ENCODE measurements at regions not wholly inside any gene's neighbourhood (a gene's known extent, or its start where the extent isn't known, plus 50 kb on each side); places are given as distances from the start of the nearest gene placed in this dataset.
"Not testable (repeated sequence)": the region's sequence is repeated elsewhere in the genome, so short reads cannot be mapped to it uniquely, and the experiment has no call there.

DNA sequence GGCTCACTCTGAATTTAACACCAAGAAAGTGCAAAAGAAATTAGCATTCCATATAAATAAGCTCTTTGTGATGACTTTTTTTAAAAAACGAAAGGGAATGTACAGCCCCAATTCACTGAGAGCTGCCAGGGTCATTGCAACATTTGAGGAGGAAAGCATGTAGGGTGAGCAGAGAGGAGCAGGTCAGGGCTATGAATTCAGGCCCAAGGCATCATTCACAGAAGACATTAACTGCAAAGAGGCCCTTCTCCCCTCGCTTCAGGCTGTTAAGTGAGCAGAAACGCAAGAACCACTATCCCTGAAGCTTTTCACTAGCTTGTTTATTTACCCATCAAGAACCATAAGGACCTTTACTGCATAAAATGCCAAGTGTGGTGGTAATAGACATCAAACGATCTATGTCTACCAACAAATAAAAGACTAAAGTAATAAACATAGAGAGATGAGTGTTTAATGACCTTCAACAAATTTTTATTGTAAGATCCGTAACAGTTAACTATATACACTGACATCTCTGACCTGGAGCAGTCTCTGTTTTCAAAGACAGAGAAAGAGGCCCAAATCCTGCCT is 333.1 kb upstream of the HNRNPA3 start:
- CTCF ChIA-PET = no interaction called here
- 7% methylated on average over 5 of the region's 5 CpGs for WGBS (ENCODE audit: missing lambda C conversion rate)

GRCh38 chr2:176882045-176882444 is 330.5 kb upstream of the HNRNPA3 start:
- FAIRE-seq; H3K4me2 ChIP-seq; H3K27ac ChIP-seq; H3K4me1 ChIP-seq; DNase-seq (ENCODE audit: low read depth in 1 of 2, low spot score in 1 of 2); H3K9me3 ChIP-seq; H3K4me3 ChIP-seq; CTCF ChIA-PET; ATAC-seq; POLR2A ChIA-PET: not testable (repeated sequence)
- WGBS (ENCODE audit: missing lambda C conversion rate) = 7% methylated on average over 1 of the region's 1 CpG

More for the DNA sequence above, 333.1 kb upstream of the HNRNPA3 start:
- ATAC-seq (no peak), FAIRE-seq (no peak), DNase-seq (ENCODE audit: low read depth in 1 of 2, low spot score in 1 of 2) (no peak)
- Histone ChIP-seq H3K27ac (no peak overlapping the region), H3K4me1 (no peaks in the 10 kb centered on the region), H3K4me2 (no peak overlapping the region), H3K4me3 (no peak overlapping the region), H3K9me3 (no peaks in the 10 kb centered on the region)
- no peak for TF ChIP-seq HOXA7 (CRISPR knock-in tag; IDR thresholded peaks at IDR 0.05)
- POLR2A ChIA-PET = no interaction called here

GRCh38 chr2:176885001-176885643 is 327.5 kb upstream of the HNRNPA3 start:
- DNase-seq (ENCODE audit: low read depth in 1 of 2, low spot score in 1 of 2) (no peak), FAIRE-seq (no peak), ATAC-seq (no peak)
- ChIA-PET CTCF (no interaction called here), POLR2A (no interaction called here)
- H3K4me3 ChIP-seq = no peak overlapping the region
- H3K4me1 ChIP-seq = no peaks in the 10 kb centered on the region
- H3K27ac ChIP-seq = no peak overlapping the region
- TF ChIP-seq HDAC2 (IDR thresholded peaks at IDR 0.05) (no peak), CBX2 (IDR thresholded peaks at IDR 0.05; ENCODE audit: borderline replicate concordance, low read depth) (no peak), JUNB (IDR thresholded peaks at IDR 0.05) (no peak)
- TF ChIP-seq, protein P1, sequence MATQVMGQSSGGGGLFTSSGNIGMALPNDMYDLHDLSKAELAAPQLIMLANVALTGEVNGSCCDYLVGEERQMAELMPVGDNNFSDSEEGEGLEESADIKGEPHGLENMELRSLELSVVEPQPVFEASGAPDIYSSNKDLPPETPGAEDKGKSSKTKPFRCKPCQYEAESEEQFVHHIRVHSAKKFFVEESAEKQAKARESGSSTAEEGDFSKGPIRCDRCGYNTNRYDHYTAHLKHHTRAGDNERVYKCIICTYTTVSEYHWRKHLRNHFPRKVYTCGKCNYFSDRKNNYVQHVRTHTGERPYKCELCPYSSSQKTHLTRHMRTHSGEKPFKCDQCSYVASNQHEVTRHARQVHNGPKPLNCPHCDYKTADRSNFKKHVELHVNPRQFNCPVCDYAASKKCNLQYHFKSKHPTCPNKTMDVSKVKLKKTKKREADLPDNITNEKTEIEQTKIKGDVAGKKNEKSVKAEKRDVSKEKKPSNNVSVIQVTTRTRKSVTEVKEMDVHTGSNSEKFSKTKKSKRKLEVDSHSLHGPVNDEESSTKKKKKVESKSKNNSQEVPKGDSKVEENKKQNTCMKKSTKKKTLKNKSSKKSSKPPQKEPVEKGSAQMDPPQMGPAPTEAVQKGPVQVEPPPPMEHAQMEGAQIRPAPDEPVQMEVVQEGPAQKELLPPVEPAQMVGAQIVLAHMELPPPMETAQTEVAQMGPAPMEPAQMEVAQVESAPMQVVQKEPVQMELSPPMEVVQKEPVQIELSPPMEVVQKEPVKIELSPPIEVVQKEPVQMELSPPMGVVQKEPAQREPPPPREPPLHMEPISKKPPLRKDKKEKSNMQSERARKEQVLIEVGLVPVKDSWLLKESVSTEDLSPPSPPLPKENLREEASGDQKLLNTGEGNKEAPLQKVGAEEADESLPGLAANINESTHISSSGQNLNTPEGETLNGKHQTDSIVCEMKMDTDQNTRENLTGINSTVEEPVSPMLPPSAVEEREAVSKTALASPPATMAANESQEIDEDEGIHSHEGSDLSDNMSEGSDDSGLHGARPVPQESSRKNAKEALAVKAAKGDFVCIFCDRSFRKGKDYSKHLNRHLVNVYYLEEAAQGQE (IDR thresholded peaks at IDR 0.05) = no peak
- 4% methylated on average over 3 of the region's 3 CpGs for WGBS (ENCODE audit: missing lambda C conversion rate)
- no peak overlapping the region for H3K4me2 ChIP-seq
- H3K9me3 ChIP-seq = no peaks in the 10 kb centered on the region

DNA sequence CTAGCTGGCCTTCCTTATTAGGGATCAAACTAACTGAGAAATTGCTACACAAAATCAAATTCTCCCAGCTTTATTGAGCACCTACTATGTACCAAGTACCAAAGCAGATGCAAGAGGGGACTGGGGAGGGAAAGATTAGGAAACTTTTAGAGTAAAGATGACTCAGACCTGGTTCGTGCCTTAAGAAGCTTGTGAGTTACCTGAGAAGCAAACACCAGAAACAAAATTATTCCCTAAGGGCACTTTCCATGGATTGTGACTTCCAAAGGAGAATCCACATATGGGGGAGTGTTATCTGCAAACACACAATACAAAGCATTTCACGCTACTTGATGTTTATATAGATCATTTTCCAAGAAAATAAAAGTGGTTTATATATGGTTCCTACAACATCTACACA is 326.9 kb upstream of the HNRNPA3 start:
- DNase-seq (ENCODE audit: low read depth in 1 of 2, low spot score in 1 of 2) (no peak), FAIRE-seq (no peak), ATAC-seq (no peak)
- H3K27ac ChIP-seq = no peak overlapping the region
- no peak for TF ChIP-seq JUNB (IDR thresholded peaks at IDR 0.05)
- no peak for TF ChIP-seq JUN (IDR thresholded peaks at IDR 0.05)
- TF ChIP-seq EP300 (IDR thresholded peaks at IDR 0.05) = no peak
- TF ChIP-seq NR3C1 (IDR thresholded peaks at IDR 0.05) = no peak
- no peak for TF ChIP-seq MYC (IDR thresholded peaks at IDR 0.05; ENCODE audit: borderline replicate concordance, low read length)
- no peak for TF ChIP-seq HMGXB4 (CRISPR knock-in tag; IDR thresholded peaks at IDR 0.05; ENCODE audit: borderline replicate concordance)
- TF ChIP-seq ESRRA (IDR thresholded peaks at IDR 0.05; ENCODE audit: borderline replicate concordance, low read length) = no peak
- no peak for TF ChIP-seq GATA3 (IDR thresholded peaks at IDR 0.05; ENCODE audit: borderline replicate concordance)
- no peak for TF ChIP-seq EHMT2 (IDR thresholded peaks at IDR 0.05; ENCODE audit: low read depth)
- ChIA-PET POLR2A (no interaction called here), CTCF (no interaction called here)
- no peaks in the 10 kb centered on the region for H3K9me3 ChIP-seq
- no peaks in the 10 kb centered on the region for H3K4me1 ChIP-seq
- 11% methylated on average over 2 of the region's 2 CpGs for WGBS (ENCODE audit: missing lambda C conversion rate)
- no peak overlapping the region for H3K4me3 ChIP-seq
- H3K4me2 ChIP-seq = no peak overlapping the region

Measured in A549 (cell line).